GM21447 (cell line): ENCODE measurements at regions not wholly inside any gene's neighbourhood (a gene's known extent, or its start where the extent isn't known, plus 50 kb on each side); places are given as distances from the start of the nearest gene placed in this dataset.

ENCODE experiments used
- ATAC-seq: cut with Tn5 transposase; IDR thresholded peaks from one replicate; pipeline ENCODE4 v1.9.1; 2021; ENCODE audit not compliant: unreplicated experiment

DNA sequence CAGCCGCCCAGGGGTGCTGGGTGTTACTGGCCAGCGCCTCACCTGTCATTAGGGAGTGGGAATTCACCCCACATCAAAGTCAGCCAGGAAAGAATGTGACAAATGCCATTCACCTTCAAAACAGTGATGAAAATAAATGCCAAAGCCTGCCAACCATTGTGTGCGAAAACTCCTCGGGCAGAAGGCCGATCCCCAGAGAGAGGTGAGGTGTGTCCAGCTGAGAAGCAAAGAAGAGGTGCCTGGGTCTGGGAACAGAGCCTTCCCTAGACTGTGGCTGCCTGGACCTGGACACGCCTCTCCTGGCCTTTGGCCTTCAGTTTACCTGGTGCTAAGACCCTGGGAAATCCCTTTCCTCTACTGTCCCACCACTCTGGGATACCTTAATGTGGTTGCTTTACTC lies 142.7 kb downstream of the CYP26B1 start:
- ATAC-seq, result no peak

GRCh38 chr2:72004201-72004915 lies 143.3 kb downstream of the CYP26B1 start:
- ATAC-seq, result no peak

DNA sequence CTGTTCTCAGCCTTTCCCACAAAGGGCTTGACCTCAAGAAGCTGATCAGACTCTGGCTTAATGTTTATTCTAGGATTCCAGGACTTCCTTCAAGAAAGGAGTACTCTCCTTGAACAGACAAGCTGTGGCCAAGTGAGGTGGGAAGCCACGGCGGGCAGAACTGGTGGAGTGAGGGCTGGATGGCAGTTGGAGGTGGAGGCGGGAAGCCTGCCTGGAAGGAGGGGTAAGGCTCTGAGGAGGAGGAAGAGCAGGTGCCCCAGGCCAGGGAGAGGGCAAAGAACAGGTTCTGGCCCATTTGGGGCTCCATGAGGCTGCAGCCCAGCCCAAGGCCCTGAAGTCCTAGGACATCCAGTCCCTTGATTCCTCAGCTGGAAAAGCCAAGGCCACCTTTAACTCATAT lies 143.9 kb downstream of the CYP26B1 start:
- no peak for ATAC-seq

DNA sequence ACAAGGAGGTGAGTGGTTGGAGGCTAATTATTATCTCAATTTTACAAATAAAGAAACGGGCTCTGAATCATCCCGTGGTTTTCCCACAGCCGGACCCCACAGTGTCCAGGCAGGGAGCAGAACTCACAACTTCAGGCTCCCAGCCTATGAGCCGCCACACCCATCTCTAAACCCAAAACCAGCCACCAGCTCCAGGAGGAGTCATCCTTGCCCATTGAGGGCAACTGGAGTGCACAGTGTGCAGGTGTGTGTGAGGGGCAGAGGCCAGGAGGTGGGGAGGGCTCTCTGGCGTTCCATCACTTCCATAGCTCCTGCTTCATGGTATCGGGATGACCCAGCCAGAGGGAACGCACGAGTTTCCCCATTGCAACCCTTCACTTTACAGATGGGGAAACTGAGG lies 144.5 kb downstream of the CYP26B1 start:
- no peak for ATAC-seq

DNA sequence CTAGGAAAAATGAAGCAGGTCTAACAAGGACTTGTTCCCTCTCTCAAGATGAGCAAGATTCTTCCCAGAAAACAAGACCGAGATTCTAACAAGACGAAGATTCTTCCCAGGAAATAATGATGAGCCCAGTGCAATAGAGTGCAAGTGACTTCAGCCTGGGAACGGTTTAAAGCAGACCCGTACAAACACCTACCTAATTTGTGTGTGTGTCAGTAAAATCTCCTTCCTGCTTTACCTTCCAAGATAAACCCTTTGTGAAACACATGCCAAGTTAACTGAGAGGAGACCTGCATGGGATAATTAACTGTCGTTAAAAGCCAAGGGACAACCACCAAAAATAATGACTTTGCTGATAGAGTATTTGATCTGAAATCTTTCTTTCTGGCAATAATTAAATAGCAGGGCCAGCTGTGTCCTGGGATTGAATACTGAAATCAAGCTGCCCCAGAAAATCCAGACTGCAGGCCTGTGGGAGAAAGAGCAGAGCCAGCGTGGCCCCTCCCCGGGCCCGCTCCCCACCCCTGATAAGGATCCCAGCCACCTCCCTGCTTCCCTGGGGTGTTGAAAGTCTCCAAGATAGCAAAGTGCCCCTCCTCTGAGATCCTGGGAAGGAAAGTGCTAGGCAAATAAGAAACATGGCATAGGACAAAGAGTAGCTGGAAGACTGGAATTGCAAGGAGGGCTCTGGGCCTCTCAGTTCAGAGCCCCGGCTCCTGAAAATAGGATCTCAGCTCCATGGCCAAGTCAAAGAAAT lies 145.5 kb downstream of the CYP26B1 start:
- ATAC-seq, result no peak

- no peak for ATAC-seq
Observed at GRCh38 chr2:72000110-72000509, 147.6 kb downstream of the CYP26B1 start.

DNA sequence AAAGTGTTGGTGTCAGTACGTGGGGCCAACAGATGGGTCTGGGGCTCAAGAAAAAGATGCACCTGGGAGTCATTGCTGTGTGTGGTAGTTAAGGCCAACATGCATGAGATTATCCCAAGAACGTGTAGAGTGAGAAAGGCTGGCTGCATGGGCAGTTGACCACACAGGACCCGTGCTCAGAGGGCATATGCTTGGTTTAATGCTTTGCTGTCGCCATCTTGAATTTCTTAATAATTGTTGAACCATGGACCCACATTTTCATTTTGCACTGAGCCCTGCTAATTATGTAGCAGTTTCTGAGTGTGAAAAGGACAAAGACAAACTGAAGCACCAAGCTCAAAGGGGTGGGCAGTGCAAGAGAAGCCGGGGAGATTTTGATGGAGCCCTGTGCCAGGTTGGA lies 148.1 kb downstream of the CYP26B1 start:
- no peak for ATAC-seq

- ATAC-seq, result no peak
Observed at GRCh38 chr2:71997843-71998242, 149.8 kb downstream of the CYP26B1 start.

GRCh38 chr2:71995067-71995665 lies 152.5 kb downstream of the CYP26B1 start:
- no peak for ATAC-seq

DNA sequence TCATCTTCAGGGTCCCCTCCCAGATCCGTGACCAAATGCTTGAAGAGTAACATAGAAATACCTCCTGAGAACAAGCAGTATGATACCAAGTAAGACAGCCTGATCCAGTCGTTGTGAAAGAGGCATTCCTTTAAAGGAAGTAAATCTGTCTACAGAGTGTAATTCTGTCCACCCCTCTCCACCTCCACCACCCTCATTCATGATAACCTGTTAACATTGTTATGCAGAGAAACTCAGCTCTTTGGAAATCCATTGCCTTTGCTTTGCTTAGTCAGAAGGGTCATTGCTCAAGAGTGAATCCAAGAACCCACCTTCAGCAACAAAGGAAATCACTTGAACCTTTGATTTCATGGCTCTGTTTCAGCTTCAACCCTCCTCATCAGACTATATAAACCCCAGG lies 155.6 kb downstream of the CYP26B1 start:
- no peak for ATAC-seq

DNA sequence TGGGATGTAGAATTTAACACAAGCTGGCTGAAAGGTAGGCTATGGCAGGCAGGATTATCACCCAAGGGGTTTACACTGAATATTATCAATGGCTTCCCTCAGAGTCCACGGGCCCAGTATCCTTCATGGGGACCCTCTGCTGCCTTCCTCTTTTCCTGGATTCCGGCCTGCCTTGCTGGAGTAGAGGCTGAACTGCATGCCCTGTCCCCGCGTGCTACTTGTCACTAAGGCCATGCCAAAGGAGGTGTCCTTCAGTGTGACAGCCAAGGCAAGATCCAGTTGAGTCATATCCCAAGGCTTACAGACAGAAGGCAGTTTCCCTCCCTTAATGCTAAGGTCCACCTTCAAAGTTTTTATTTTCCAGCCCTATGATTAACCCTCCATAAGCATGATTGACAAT lies 156.3 kb downstream of the CYP26B1 start:
- ATAC-seq, result no peak

DNA sequence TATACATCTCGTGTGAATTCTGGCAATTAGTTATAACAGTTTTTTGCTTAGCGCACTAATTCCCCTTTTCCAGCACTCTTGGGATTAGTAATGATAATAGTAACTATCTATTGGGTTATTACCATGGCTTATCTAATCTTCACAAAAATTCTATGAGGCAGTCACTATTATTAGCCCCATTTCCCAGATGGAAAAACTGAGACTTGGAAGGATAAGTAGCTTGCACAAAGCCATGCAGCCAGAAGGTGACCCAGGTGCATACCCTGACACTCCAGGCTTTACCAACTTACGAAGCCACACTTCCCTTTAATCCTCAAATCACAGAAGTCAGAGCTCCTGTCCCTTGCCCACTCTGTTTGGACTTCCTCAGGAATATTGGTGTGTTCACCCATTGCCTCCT lies 156.8 kb downstream of the CYP26B1 start:
- ATAC-seq, result no peak

- ATAC-seq, result no peak
Observed at GRCh38 chr2:71990122-71990521, 157.5 kb downstream of the CYP26B1 start.

- no peak for ATAC-seq
Observed at GRCh38 chr2:71989671-71990070, 158.0 kb downstream of the CYP26B1 start.

DNA sequence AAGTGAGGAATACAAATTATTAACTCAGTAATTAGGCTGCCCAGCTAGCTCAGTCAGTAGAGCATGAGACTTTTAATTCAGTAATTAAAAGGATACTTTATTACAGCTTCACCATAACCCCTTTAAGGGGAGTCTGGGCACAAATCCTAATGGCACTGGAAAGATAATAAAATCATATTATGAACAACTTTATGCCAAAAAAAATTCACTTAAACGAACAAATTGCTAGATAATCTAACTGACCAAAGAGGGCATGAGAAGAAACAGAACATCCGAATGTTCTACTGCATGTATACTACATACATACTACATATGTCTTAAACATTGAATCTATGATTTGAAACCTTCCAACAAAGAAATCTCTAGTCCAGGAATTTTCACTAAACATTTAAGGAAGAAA lies 159.5 kb downstream of the CYP26B1 start:
- no peak for ATAC-seq

- ATAC-seq, result no peak
Observed at GRCh38 chr2:71976685-71977084, 171.0 kb downstream of the CYP26B1 start.

DNA sequence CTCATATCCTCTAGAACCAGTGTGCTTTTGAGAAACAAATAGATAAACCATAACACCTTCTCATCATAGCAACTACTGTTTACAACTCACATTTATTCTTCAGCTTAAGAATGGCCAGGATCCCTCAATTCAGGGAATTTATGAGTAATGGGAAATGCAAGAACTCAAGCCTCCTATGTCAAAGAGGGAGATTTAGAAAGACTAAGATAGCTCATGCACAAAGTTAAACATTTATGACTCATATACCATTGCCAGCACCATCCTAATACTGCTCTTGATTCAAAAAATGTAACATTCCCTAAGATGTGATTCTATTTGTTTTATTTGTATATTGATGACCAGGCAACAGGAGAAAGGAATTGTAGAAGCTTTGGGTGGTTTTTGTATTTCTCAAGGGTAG lies 172.8 kb downstream of the CYP26B1 start:
- no peak for ATAC-seq

DNA sequence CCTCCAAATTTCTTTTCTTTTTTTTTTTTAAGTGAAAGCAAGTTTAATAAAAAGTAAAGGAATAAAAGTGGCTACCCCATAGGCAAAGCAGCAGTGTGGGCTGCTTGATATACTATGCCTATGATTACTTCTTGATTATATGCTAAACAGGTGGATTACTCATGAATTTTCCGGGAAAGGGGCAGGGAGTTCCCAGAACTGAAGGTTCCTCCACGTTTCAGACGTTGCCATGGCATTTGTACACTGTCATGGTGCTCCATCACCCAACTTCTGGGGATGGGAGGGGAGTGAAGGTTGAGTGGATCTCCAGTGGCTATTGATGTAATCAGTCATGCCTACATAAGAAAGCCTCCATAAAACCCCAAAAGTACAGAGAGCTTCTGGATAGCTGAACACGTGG lies 176.2 kb downstream of the CYP26B1 start:
- ATAC-seq, result no peak

DNA sequence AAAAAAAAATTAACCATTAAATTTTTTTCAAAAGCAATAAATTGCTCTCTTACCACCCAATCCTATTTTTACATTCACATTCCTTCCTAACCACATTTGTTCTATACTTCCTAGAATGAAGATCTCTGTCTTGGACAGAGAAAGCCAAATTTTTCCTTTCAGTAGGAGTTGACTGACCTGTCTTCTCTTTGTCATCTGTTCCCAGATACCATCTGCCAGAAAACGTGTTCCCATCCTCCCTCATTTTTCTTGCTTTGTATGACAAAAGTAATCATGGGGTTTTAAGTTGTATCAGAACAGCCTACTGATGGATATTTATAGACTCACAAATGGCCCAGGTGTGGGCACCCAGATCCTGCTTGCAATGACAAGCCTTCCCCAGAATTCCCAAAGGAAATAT lies 182.1 kb downstream of the CYP26B1 start:
- no peak for ATAC-seq

DNA sequence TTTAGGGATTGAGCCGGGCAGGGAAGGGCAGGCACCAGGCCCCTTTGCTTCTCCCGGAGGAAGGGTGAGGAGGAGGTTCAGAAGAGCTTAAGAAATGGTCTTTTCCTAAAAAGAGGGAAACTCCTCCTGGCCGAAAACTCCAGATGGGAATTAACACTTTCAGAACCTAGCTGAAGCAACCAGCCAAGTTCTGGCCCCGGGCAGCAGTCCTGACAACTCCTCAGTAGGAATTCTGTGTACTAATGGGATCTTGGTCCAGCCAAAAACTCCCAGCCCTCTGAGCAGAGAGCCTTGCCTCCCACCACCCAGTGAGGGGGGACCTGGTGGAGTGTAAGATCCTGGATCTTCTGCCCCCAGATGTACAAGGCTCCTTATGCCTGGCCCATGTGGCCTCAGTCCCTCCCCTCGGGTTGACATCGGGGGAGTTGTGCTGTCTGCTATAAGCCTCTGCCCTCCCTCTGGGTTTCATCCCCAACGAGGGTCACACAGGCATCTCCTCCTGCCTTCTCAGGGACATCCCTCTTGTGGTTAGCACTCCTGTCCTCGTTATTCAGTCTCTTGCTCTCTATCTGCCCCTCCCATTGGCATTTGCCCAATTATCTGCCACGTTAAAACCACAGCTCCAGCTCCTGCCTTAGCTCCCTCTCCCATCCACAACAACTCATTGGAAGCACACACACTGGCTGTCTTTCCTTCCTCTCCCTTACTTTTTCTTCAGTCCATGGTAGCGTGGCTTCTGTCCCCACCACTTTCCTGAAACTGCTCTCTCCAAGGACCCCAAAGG lies 184.6 kb downstream of the CYP26B1 start:
- ATAC-seq, result no peak

- no peak for ATAC-seq
Observed at GRCh38 chr2:71962350-71962749, 185.3 kb downstream of the CYP26B1 start.
